Esophagus squamous epithelium (tissue), 4 donors: ENCODE measurements at regions not wholly inside any gene's neighbourhood (a gene's known extent, or its start where the extent isn't known, plus 50 kb on each side); places are given as distances from the start of the nearest gene placed in this dataset.

ENCODE experiments used
- POLR2A ChIP-seq, 4 donors: fragments of 450-650 bp; IDR thresholded peaks; one replicate each; pipeline ENCODE4 v1.6.1; 2017; ENCODE audit warnings: antibody characterized with exemption in 4 of 4, mild to moderate bottlenecking in 4 of 4, moderate library complexity in 3 of 4
- TF ChIP-seq, protein P1 (sequence below), 6 experiments: fragments of 450-650 bp in 4 of 6; fragments of 200-600 bp in 2 of 6; sonication (generic) in 2 of 6; IDR thresholded peaks; one replicate each; pipeline ENCODE4 v1.5.1; 2016 to 2019; ENCODE audit warnings: antibody characterized with exemption in 6 of 6, mild to moderate bottlenecking in 4 of 6, moderate library complexity in 4 of 6

DNA sequence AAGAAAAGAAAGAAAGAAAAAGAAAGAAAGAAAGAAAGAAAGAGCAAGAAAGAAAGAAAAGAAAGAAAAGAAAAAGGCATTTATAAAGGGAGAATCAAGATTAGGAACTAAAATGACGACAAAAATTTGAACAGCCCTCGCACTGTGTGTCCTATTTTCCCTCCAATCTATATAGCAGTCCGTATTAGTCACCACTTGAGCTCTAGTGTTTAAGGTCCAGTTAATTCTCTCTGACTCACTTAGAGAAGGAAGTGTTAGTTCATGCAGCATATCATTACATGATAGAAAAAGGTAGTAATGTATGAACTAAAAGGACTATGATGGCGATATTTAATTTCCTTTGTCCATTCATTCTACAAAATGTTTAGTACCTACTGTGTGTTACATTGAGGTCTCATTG, 122.7 kb downstream of the CBLL2 start:
- TF ChIP-seq, protein P1, sequence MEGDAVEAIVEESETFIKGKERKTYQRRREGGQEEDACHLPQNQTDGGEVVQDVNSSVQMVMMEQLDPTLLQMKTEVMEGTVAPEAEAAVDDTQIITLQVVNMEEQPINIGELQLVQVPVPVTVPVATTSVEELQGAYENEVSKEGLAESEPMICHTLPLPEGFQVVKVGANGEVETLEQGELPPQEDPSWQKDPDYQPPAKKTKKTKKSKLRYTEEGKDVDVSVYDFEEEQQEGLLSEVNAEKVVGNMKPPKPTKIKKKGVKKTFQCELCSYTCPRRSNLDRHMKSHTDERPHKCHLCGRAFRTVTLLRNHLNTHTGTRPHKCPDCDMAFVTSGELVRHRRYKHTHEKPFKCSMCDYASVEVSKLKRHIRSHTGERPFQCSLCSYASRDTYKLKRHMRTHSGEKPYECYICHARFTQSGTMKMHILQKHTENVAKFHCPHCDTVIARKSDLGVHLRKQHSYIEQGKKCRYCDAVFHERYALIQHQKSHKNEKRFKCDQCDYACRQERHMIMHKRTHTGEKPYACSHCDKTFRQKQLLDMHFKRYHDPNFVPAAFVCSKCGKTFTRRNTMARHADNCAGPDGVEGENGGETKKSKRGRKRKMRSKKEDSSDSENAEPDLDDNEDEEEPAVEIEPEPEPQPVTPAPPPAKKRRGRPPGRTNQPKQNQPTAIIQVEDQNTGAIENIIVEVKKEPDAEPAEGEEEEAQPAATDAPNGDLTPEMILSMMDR (IDR thresholded peaks at IDR 0.05), result no peak
- no peak for TF ChIP-seq POLR2A (IDR thresholded peaks at IDR 0.05)
